DND-41 (cell line): ENCODE measurements at regions not wholly inside any gene's neighbourhood (a gene's known extent, or its start where the extent isn't known, plus 50 kb on each side); places are given as distances from the start of the nearest gene placed in this dataset.

Source experiments
- ATAC-seq: fragments of 200-7000 bp; cut with Tn5 transposase; 3 replicates; pipeline ENCODE4 v1.9.1; 2021; ENCODE audit warnings: low read depth; ENCODE audit not compliant: insufficient read depth
- DNase-seq: peaks from one replicate; pipeline ENCODE4 v3.0.0-alpha.2; 2020
- H2AFZ ChIP-seq: 2 replicates; pipeline ENCODE4 v1.6.0; 2012; ENCODE audit warnings: low read depth, low read length
- H3K27ac ChIP-seq: 2 replicates; pipeline ENCODE4 v1.5.1; 2012; ENCODE audit warnings: low read length, inconsistent platforms
- H3K27me3 ChIP-seq: fragments of 200-600 bp; sonication (generic); 2 replicates; pipeline ENCODE4 v1.6.0; 2012; ENCODE audit warnings: low read length, mild to moderate bottlenecking, inconsistent platforms; ENCODE audit not compliant: insufficient read depth, poor library complexity
- H3K36me3 ChIP-seq: 2 replicates; pipeline ENCODE4 v1.5.1; 2012; ENCODE audit warnings: low read length, inconsistent platforms; ENCODE audit not compliant: insufficient read depth
- H3K4me1 ChIP-seq: 2 replicates; pipeline ENCODE4 v1.5.1; 2012; ENCODE audit warnings: mild to moderate bottlenecking, low read length; ENCODE audit not compliant: insufficient read depth
- H3K4me2 ChIP-seq: 2 replicates; pipeline ENCODE4 v1.6.0; 2012; ENCODE audit warnings: mild to moderate bottlenecking, moderate library complexity, low read length, inconsistent platforms; ENCODE audit not compliant: insufficient read depth
- H3K4me3 ChIP-seq, 2 experiments: fragments of 200-600 bp in 1 of 2; shearing (Covaris generic) in 1 of 2; 2 replicates each; pipeline ENCODE4 v1.5.1; 2012 to 2016; ENCODE audit warnings: inconsistent platforms in 2 of 2, low read length in 2 of 2, mild to moderate bottlenecking in 2 of 2, low read depth in 1 of 2, moderate library complexity in 1 of 2
- H3K79me2 ChIP-seq: 2 replicates; pipeline ENCODE4 v1.6.0; 2012; ENCODE audit warnings: low read length, inconsistent platforms; ENCODE audit not compliant: insufficient read depth
- H3K9ac ChIP-seq: 2 replicates; pipeline ENCODE4 v1.6.0; 2012; ENCODE audit warnings: low read depth, mild to moderate bottlenecking, inconsistent platforms, low read length, moderate library complexity
- H3K9me3 ChIP-seq: 2 replicates; pipeline ENCODE4 v1.5.1; 2012; ENCODE audit warnings: low read length, moderate library complexity, mild to moderate bottlenecking, inconsistent platforms; ENCODE audit not compliant: insufficient read depth, severe bottlenecking
- H4K20me1 ChIP-seq: 2 replicates; pipeline ENCODE4 v1.6.0; 2012; ENCODE audit warnings: low read length; ENCODE audit not compliant: insufficient read depth
- CTCF ChIP-seq: IDR thresholded peaks from 2 replicates; pipeline ENCODE4 v1.5.1; 2012; ENCODE audit warnings: borderline replicate concordance, low read length, moderate library complexity, mild to moderate bottlenecking; ENCODE audit not compliant: poor library complexity, severe bottlenecking; ENCODE audit errors: extremely low read depth
- EZH2 ChIP-seq: IDR thresholded peaks from 3 replicates; pipeline ENCODE4 v1.6.1; 2012; ENCODE audit warnings: borderline replicate concordance, low read depth, mild to moderate bottlenecking, moderate library complexity, low read length, inconsistent platforms; ENCODE audit not compliant: severe bottlenecking

GRCh38 chr3:35483131-35483530 lies 156.2 kb upstream of the ARPP21 start:
- Histone ChIP-seq H2AFZ (no peak overlapping the region), H3K9me3 (no peaks in the 10 kb centered on the region), H3K79me2 (no peaks in the 10 kb centered on the region), H3K9ac (no peak overlapping the region), H3K27ac (no peak overlapping the region), H3K4me1 (peaks cover 13% of the 10 kb centered on the region), H4K20me1 (no peaks in the 10 kb centered on the region), H3K27me3 (no peaks in the 10 kb centered on the region), H3K4me3 (no peak overlapping the region), H3K4me2 (no peak overlapping the region), H3K36me3 (no peaks in the 10 kb centered on the region)
- TF ChIP-seq EZH2, result no peak
- TF ChIP-seq CTCF, result no peak
- DNase-seq (no peak), ATAC-seq (no peak)

- H3K27ac ChIP-seq, result no peak overlapping the region
- no peaks in the 10 kb centered on the region for H4K20me1 ChIP-seq
- peaks cover 13% of the 10 kb centered on the region for H3K4me1 ChIP-seq
- no peaks in the 10 kb centered on the region for H3K27me3 ChIP-seq
- no peaks in the 10 kb centered on the region for H3K79me2 ChIP-seq
- no peaks in the 10 kb centered on the region for H3K9me3 ChIP-seq
- ATAC-seq (no peak), DNase-seq (no peak)
- no peak overlapping the region for H3K9ac ChIP-seq
- no peak overlapping the region for H3K4me3 ChIP-seq
- H2AFZ ChIP-seq, result no peak overlapping the region
- H3K36me3 ChIP-seq, result no peaks in the 10 kb centered on the region
- H3K4me2 ChIP-seq, result no peak overlapping the region
- no peak for TF ChIP-seq CTCF
- TF ChIP-seq EZH2, result no peak
These were observed 154.3 kb upstream of the ARPP21 start for GRCh38 chr3:35484929-35485530.

- no peaks in the 10 kb centered on the region for H4K20me1 ChIP-seq
- ATAC-seq (no peak), DNase-seq (no peak)
- TF ChIP-seq EZH2, result no peak
- no peak for TF ChIP-seq CTCF
- no peak overlapping the region for H2AFZ ChIP-seq
- no peaks in the 10 kb centered on the region for H3K27me3 ChIP-seq
- no peak overlapping the region for H3K9ac ChIP-seq
- H3K4me3 ChIP-seq, result no peak overlapping the region
- H3K9me3 ChIP-seq, result no peaks in the 10 kb centered on the region
- H3K27ac ChIP-seq, result no peak overlapping the region
- H3K4me2 ChIP-seq, result no peak overlapping the region
- peaks cover 13% of the 10 kb centered on the region for H3K4me1 ChIP-seq
- H3K79me2 ChIP-seq, result no peaks in the 10 kb centered on the region
- no peaks in the 10 kb centered on the region for H3K36me3 ChIP-seq
These were observed 153.0 kb upstream of the ARPP21 start for GRCh38 chr3:35486295-35486694.
